GM18507 (cell line): ENCODE measurements at regions not wholly inside any gene's neighbourhood (a gene's known extent, or its start where the extent isn't known, plus 50 kb on each side); places are given as distances from the start of the nearest gene placed in this dataset.
"Not testable (repeated sequence)": the region's sequence is repeated elsewhere in the genome, so short reads cannot be mapped to it uniquely, and the experiment has no call there.

Source experiments
- DNase-seq: peaks from one replicate; pipeline ENCODE4 v3.0.0; 2011; ENCODE audit warnings: low read depth; ENCODE audit not compliant: insufficient read length; ENCODE audit errors: extremely low spot score
- FAIRE-seq: peaks from 2 replicates; lab custom pipeline; 2011; peaks lifted over from hg19 to GRCh38; lab: Jason Lieb, UNC

DNA sequence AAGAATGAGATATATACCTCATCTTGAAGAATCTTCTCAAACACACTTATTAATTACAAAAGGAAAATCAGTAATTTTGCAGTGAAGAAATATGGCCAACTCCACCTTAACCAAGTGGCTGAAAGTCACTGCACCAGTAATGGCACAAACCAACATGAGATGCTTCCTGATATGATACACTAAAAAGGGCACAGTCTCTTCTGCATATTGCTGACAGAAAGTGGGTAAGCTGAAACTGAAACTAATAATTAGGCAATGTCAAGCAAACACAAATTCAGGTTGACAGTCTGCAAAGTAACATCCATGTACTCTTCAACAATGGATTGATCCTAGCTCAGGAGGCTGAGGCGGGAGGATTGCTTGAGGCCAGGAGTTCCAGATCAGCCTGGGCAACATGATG, 56.1 kb downstream of the ZNF22 start:
- FAIRE-seq = not testable (repeated sequence)

GRCh38 chr10:45058580-45058979, 57.9 kb downstream of the ZNF22 start:
- FAIRE-seq (no peak), DNase-seq (no peak)

More for the DNA sequence above, 56.1 kb downstream of the ZNF22 start:
- not testable (repeated sequence) for DNase-seq

GRCh38 chr10:45058992-45059561, 58.4 kb downstream of the ZNF22 start:
- DNase-seq (no peak), FAIRE-seq (no peak)

GRCh38 chr10:45059632-45060031, 58.9 kb downstream of the ZNF22 start:
- no peak for DNase-seq
- no peak for FAIRE-seq

DNA sequence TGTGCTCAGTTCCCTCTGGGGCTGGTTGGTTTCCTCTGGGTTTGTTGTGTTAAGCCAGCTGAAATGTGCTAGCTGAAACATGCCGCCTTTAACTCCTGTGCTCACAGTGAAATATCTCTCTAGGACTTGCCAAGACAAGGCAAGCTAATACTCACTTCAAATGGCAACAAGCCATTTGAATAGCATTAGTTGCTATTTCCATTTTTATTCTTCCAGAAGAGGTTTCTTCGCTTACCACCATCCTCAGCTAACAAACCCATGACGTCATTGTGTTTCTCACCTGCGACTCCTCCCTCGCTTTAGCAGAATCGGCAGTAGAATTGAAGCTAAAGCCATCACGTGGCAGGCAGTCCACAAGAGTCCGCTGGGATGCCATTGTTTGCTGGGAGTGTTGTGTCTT, 61.3 kb downstream of the ZNF22 start:
- FAIRE-seq (no peak), DNase-seq (no peak)

GRCh38 chr10:45063591-45064231, 63.0 kb downstream of the ZNF22 start:
- DNase-seq (no peak), FAIRE-seq (no peak)

DNA sequence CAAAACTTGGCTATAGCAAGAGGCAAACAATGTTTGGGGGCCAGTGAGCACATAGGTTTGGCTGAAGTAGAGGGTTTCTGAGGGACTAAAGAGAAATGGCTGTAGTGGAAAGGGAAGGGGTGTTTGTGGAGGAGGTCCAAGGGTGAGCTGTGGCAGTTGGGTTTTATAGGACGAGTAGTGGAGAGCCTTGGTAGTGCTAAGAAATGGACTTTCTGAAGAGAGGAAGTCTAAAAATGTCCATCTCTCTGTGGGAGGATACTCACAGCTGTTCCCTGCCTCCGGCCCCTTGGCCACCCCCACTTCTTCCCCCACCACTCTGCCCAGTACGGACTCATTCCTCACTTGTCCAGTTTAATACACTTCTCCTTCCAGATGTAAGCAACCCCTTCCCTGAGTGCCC, 64.3 kb downstream of the ZNF22 start:
- DNase-seq (no peak), FAIRE-seq (no peak)

- DNase-seq (no peak), FAIRE-seq (no peak)
Measured at GRCh38 chr10:45071043-45071813, 70.5 kb downstream of the ZNF22 start.

DNA sequence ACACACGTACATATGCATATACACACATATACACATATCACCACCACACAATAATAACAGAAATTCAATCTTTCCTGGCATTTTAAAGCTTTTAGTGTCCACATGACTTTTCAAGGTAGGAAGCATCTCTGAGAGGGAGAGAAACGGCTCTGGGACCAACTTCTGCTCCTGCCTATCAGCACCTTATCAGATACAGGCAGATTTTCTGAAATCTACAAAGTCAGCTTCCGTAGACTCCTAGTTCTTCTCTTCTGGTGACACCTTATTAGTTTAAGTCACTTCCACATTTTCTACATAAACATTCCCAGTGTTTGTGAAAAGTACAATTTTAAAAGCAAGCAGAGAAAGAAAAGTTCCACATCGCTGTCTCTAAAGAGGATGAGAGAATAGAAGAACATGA, 74.5 kb downstream of the ZNF22 start:
- FAIRE-seq (no peak), DNase-seq (no peak)

- DNase-seq (no peak), FAIRE-seq (no peak)
Measured at GRCh38 chr10:45075826-45076380, 75.2 kb downstream of the ZNF22 start.

- no peak for DNase-seq
- FAIRE-seq = no peak
Measured at GRCh38 chr10:45076891-45077290, 76.2 kb downstream of the ZNF22 start.

GRCh38 chr10:45080331-45080730, 79.6 kb downstream of the ZNF22 start:
- FAIRE-seq (no peak), DNase-seq (no peak)

GRCh38 chr10:45082176-45082575, 81.5 kb downstream of the ZNF22 start:
- DNase-seq (no peak), FAIRE-seq (no peak)

DNA sequence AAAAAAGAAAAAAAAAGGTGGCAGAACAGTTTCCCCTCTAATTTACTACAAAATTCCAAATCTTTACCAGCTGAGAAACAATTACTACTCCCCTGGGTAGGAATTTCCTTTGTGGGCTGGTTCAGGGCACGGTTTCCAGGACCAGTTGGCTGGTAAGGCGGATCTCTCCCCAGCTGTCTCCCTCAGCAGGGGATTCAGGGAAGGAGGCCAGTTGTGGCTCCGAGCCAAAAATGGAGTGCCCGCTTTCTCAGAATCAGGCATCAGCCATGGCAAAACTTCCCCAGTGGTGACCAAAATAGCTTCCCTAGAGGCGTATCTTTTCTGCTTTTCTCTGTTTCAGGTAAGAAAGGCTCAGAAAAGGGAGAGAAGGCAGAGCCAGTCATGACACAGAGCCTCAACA, 91.2 kb downstream of the ZNF22 start:
- FAIRE-seq = no peak
- no peak for DNase-seq

- DNase-seq = no peak
Measured at GRCh38 chr10:45093945-45094344, 93.2 kb downstream of the ZNF22 start.

GRCh38 chr10:45095286-45095685, 94.6 kb downstream of the ZNF22 start:
- no peak for DNase-seq
- no peak for FAIRE-seq

More at GRCh38 chr10:45093945-45094344, 93.2 kb downstream of the ZNF22 start:
- no peak for FAIRE-seq

GRCh38 chr10:45096001-45096400, 95.3 kb downstream of the ZNF22 start:
- DNase-seq (no peak), FAIRE-seq (no peak)

DNA sequence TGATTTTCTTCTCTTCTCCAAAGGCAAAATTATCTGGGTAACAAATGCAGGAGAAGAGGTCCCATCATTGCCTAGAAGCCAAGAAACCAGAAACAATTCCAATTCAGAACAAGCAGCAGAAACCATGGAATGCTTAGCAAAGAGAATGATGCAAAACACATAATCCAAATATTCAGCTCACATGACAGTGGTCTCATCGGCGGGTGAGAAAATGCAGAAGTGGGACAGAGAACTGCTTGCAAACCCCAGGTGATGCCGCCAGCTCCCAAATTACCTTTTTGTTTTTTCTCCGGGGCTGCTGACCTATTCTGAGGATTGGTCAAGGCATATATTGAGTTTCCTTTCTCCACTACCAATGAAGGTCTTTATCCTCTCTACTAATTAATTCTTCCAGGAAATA, 99.7 kb downstream of the ZNF22 start:
- no peak for FAIRE-seq
- DNase-seq = no peak

- DNase-seq (no peak), FAIRE-seq (no peak)
Measured at GRCh38 chr10:45104674-45105073, 104.0 kb downstream of the ZNF22 start.

- not testable (repeated sequence) for DNase-seq, FAIRE-seq
Measured at GRCh38 chr10:45105309-45105708, 104.6 kb downstream of the ZNF22 start.
